T-cell (primary cell): ENCODE measurements at regions not wholly inside any gene's neighbourhood (a gene's known extent, or its start where the extent isn't known, plus 50 kb on each side); places are given as distances from the start of the nearest gene placed in this dataset.
"Not testable (repeated sequence)": the region's sequence is repeated elsewhere in the genome, so short reads cannot be mapped to it uniquely, and the experiment has no call there.

Source experiments
- ATAC-seq, 4 experiments: fragments of 200-7000 bp in 3 of 4; fragments of 150-1000 bp in 1 of 4; cut with Tn5 transposase; replicated peaks in 1 of 4; 1 replicate in 3 of 4; 2 replicates in 1 of 4; pipeline ENCODE4 v1.10.0; 2021; ENCODE audit warnings: moderate library complexity in 3 of 4, mild to moderate bottlenecking in 2 of 4, moderate number of reproducible peaks in 1 of 4
- CTCF ChIA-PET, 2 donors: fragments of 300-600 bp; sonication (Branson Sonifier 250); formaldehyde crosslinking; loops; one replicate each; lab custom pipeline; 2022; ENCODE audit warnings: antibody characterized with exemption in 2 of 2; lab: Charles Lee
- POLR2A ChIA-PET, 2 donors: fragments of 300-600 bp; sonication (Branson Sonifier 250); formaldehyde crosslinking; loops; one replicate each; lab custom pipeline; 2022; ENCODE audit warnings: antibody characterized with exemption in 2 of 2; lab: Charles Lee
- DNase-seq, 35 experiments: peaks; one replicate each; pipeline versions ENCODE4 v3.0.0 to v3.0.0-alpha.2; 2013 to 2023
- H3K27ac ChIP-seq: one replicate; pipeline ENCODE4 v1.5.1; 2013; ENCODE audit warnings: low read length
- H3K27me3 ChIP-seq, 2 experiments: replicated peaks in 1 of 2; 1 replicate in 1 of 2; 2 replicates in 1 of 2; pipeline versions ENCODE4 v1.6.1 to v1.7.0; 2013; ENCODE audit warnings: low read length in 1 of 2, mixed read lengths in 1 of 2; ENCODE audit not compliant: control insufficient read depth in 2 of 2, insufficient read depth in 2 of 2; ENCODE audit errors: extremely low read depth in 1 of 2
- H3K36me3 ChIP-seq, 2 donors: 1 replicate in 1 of 2; 2 replicates in 1 of 2; pipeline versions ENCODE4 v1.6.1 to v1.7.0; 2013; ENCODE audit warnings: low read length in 1 of 2; ENCODE audit not compliant: control insufficient read depth in 2 of 2, insufficient read depth in 1 of 2; ENCODE audit errors: extremely low read depth in 1 of 2
- H3K4me1 ChIP-seq, 2 experiments: 1 replicate in 1 of 2; 2 replicates in 1 of 2; pipeline versions ENCODE4 v1.6.1 to v1.7.0; 2013; ENCODE audit warnings: low read length in 2 of 2, mixed read lengths in 1 of 2; ENCODE audit not compliant: insufficient read depth in 2 of 2, control insufficient read depth in 1 of 2; ENCODE audit errors: extremely low read depth in 1 of 2
- H3K4me3 ChIP-seq, 2 donors: 1 replicate in 1 of 2; 2 replicates in 1 of 2; pipeline versions ENCODE4 v1.5.1 to v1.7.0; 2013; ENCODE audit warnings: mild to moderate bottlenecking in 2 of 2, low read length in 1 of 2, moderate library complexity in 1 of 2; ENCODE audit not compliant: control insufficient read depth in 1 of 2; ENCODE audit errors: extremely low read depth in 1 of 2
- H3K9me3 ChIP-seq: 2 replicates; pipeline ENCODE4 v1.7.0; 2013
- H3K27ac Mint-ChIP-seq, 2 donors: one replicate each; pipeline ENCODE4 v1.8.0; 2020 to 2021; ENCODE audit warnings: mild to moderate bottlenecking in 2 of 2, mixed read lengths in 2 of 2
- H3K27me3 Mint-ChIP-seq, 2 donors: one replicate each; pipeline ENCODE4 v1.8.0; 2021 to 2022; ENCODE audit warnings: mixed read lengths in 2 of 2
- H3K36me3 Mint-ChIP-seq: one replicate; pipeline ENCODE4 v1.8.0; 2021; ENCODE audit warnings: mixed read lengths
- H3K4me1 Mint-ChIP-seq, 3 donors: one replicate each; pipeline ENCODE4 v1.8.0; 2020 to 2022; ENCODE audit warnings: mixed read lengths in 3 of 3, mild to moderate bottlenecking in 1 of 3
- H3K4me3 Mint-ChIP-seq, 3 donors: one replicate each; pipeline ENCODE4 v1.8.0; 2020 to 2022; ENCODE audit warnings: mild to moderate bottlenecking in 3 of 3, mixed read lengths in 3 of 3, moderate library complexity in 3 of 3
- H3K9me3 Mint-ChIP-seq, 3 donors: one replicate each; pipeline ENCODE4 v1.8.0; 2020 to 2022; ENCODE audit warnings: mixed read lengths in 3 of 3
- WGBS: methylation state at CpG from one replicate; pipeline ENCODE4 v1.1.5; 2013; ENCODE audit warnings: missing lambda C conversion rate; ENCODE audit not compliant: insufficient coverage; 5-methylcytosine and 5-hydroxymethylcytosine counted together

DNA sequence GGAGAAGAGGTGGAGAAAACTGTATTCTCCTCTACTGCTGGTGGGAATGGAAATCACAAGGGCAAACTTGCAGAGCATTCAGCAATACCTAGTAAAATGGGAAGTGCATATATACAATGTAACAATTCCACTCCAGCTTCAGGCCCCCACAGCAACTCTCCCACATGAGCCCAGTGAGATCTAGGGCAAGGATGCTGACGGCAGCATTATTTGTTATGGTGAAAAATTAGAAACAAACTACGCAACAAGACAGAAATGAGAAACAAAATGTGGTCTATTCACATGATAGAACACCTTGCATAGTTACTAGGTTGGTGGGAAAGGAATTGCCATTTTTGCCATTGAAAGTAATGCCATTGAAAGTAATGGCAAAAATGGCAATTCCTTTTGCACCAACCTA, 98.9 kb upstream of the SRSF6 start:
- Mint-ChIP-seq H3K27ac (no peak overlapping the region), H3K4me1 (no peaks in the 10 kb centered on the region), H3K36me3 (no peaks in the 10 kb centered on the region), H3K27me3 (peaks cover 0 to 23% of the 10 kb centered on the region in 2 donors), H3K9me3 (no peaks in the 10 kb centered on the region), H3K4me3 (no peak overlapping the region)
- CTCF ChIA-PET = no interaction called here
- Histone ChIP-seq H3K4me3 (no peak overlapping the region), H3K4me1 (no peaks in the 10 kb centered on the region), H3K27me3 (no peaks in the 10 kb centered on the region), H3K27ac (no peak overlapping the region), H3K36me3 (no peaks in the 10 kb centered on the region), H3K9me3 (no peaks in the 10 kb centered on the region)
- 83% methylated on average over 1 of the region's 2 CpGs for WGBS
- POLR2A ChIA-PET = no interaction called here
- DNase-seq (no peak), ATAC-seq (no peak)

DNA sequence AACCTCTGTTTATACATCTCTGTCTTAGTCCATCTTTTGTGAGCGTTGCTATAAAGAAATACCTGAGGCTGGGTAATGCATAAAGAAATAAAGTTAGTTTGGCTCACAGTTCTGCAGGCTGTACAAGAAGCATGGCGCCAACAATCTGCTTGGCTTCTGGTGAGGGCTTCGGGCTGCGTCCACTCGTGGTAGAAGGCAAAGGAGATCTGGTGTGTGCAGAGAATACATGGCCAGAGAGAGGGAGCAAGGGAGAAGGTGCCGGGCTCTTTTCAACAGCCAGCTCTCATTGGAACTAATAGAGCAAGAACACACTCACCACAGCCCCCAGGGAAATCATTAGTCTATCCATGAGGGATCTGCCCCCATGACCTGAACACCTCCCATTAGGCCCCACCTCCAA, 100.3 kb upstream of the SRSF6 start:
- Mint-ChIP-seq H3K27me3 (peaks cover 0 to 22% of the 10 kb centered on the region in 2 donors), H3K9me3 (no peaks in the 10 kb centered on the region), H3K4me3 (no peak overlapping the region), H3K27ac (no peak overlapping the region), H3K4me1 (no peaks in the 10 kb centered on the region), H3K36me3 (no peaks in the 10 kb centered on the region)
- WGBS = 93% methylated on average over 3 of the region's 6 CpGs
- H3K4me3 ChIP-seq = no peak overlapping the region
- H3K4me1 ChIP-seq = no peaks in the 10 kb centered on the region
- ATAC-seq = no peak
- DNase-seq = no peak
- CTCF ChIA-PET = no interaction called here
- no peak overlapping the region for H3K27ac ChIP-seq
- POLR2A ChIA-PET = no interaction called here
- H3K27me3 ChIP-seq = peaks cover 0 to 4% of the 10 kb centered on the region in 2 experiments
- no peaks in the 10 kb centered on the region for H3K9me3 ChIP-seq
- no peaks in the 10 kb centered on the region for H3K36me3 ChIP-seq

DNA sequence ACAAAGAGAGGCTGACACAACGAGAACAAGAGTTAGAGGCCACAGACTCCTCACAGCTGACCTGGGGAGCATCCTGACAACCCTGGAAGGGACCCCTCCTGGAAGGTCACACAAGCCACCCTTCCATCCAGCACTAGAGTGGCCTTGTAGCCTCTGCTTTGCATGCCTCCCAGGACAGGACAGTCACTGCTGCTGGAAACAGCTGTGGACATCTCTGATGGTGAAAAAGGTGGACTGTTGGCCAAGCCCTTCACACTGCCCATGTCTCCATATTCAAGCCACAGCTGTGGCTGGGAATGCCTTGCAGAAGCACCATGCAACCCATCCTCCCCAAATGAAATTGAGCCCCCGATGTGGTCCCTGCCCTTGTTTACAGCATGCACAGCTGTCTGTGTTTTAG, 102.1 kb upstream of the SRSF6 start:
- no peaks in the 10 kb centered on the region for H3K4me1 Mint-ChIP-seq
- H3K27me3 ChIP-seq = peaks cover 0 to 7% of the 10 kb centered on the region in 2 experiments
- no peak overlapping the region for H3K27ac Mint-ChIP-seq
- 63% methylated on average over 1 of the region's 2 CpGs for WGBS
- no peak for DNase-seq
- no peaks in the 10 kb centered on the region for H3K4me1 ChIP-seq
- CTCF ChIA-PET = no interaction called here
- H3K27ac ChIP-seq = no peak overlapping the region
- H3K27me3 Mint-ChIP-seq = peaks cover 0 to 19% of the 10 kb centered on the region in 2 donors
- no peaks in the 10 kb centered on the region for H3K36me3 Mint-ChIP-seq
- H3K36me3 ChIP-seq = no peaks in the 10 kb centered on the region
- no peaks in the 10 kb centered on the region for H3K9me3 Mint-ChIP-seq
- H3K4me3 ChIP-seq = no peak overlapping the region
- no peak for ATAC-seq
- POLR2A ChIA-PET = no interaction called here
- H3K9me3 ChIP-seq = no peaks in the 10 kb centered on the region
- H3K4me3 Mint-ChIP-seq = no peak overlapping the region

DNA sequence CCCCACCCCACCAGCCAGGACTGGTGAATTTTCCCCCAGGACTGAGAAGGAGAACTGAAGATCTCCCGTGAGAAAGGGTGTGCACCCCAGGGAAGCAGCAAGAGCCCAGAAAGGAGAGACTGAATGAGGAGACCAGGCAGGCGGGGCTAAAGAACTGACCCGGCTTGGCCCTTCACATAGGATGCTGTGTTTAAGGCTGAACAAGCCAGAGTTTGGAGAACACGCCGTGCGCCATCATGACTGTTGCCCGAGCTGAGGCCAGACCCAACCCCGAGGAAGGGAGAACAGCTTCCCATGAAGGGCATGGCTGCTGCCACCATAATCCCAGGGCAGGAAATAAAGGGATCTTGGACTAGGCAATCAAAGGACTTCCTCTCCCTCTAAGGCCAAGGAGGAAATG, 104.7 kb upstream of the SRSF6 start:
- no peak overlapping the region for H3K4me3 ChIP-seq
- CTCF ChIA-PET = no interaction called here
- Mint-ChIP-seq H3K4me1 (no peaks in the 10 kb centered on the region), H3K36me3 (no peaks in the 10 kb centered on the region), H3K27ac (no peak overlapping the region), H3K9me3 (no peaks in the 10 kb centered on the region), H3K4me3 (no peak overlapping the region), H3K27me3 (peaks cover 15 to 27% of the 10 kb centered on the region in 2 donors)
- H3K9me3 ChIP-seq = no peaks in the 10 kb centered on the region
- peaks cover 0 to 21% of the 10 kb centered on the region in 2 experiments for H3K27me3 ChIP-seq
- no peak overlapping the region for H3K27ac ChIP-seq
- H3K4me1 ChIP-seq = no peaks in the 10 kb centered on the region
- DNase-seq = no peak
- WGBS = 91% methylated on average over 7 of the region's 8 CpGs
- no peak for ATAC-seq
- H3K36me3 ChIP-seq = no peaks in the 10 kb centered on the region
- POLR2A ChIA-PET = no interaction called here

DNA sequence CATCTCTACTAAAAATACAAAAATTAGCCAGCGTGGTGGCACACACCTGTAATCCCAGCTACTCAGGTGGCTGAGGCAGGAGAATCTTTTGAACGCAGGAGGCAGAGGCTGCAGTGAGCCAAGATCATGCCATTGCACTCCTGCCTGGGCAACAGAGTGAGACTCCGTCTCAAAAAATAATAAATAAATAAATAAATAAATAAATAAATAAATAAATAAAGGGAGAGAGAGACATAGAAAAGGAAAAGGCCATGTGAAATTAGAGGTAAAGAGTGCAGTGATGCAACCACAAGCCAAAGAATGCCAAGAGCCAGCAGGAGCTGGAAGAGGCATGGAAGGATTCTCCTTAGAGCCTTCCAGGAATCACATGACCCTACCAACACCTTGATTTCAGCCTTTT, 107.0 kb upstream of the SRSF6 start:
- CTCF ChIA-PET, H3K9me3 ChIP-seq, H3K4me1 ChIP-seq, ATAC-seq, H3K27ac ChIP-seq, DNase-seq, H3K36me3 Mint-ChIP-seq, H3K9me3 Mint-ChIP-seq, H3K4me3 Mint-ChIP-seq, H3K4me3 ChIP-seq, H3K27ac Mint-ChIP-seq, POLR2A ChIA-PET, H3K36me3 ChIP-seq, H3K4me1 Mint-ChIP-seq: not testable (repeated sequence)
- H3K27me3 ChIP-seq = peaks cover 0 to 28% of the 10 kb centered on the region in 2 experiments
- peaks cover 17 to 33% of the 10 kb centered on the region in 2 donors for H3K27me3 Mint-ChIP-seq
- WGBS = no CpG with 5 or more reads among the region's 3 CpGs

DNA sequence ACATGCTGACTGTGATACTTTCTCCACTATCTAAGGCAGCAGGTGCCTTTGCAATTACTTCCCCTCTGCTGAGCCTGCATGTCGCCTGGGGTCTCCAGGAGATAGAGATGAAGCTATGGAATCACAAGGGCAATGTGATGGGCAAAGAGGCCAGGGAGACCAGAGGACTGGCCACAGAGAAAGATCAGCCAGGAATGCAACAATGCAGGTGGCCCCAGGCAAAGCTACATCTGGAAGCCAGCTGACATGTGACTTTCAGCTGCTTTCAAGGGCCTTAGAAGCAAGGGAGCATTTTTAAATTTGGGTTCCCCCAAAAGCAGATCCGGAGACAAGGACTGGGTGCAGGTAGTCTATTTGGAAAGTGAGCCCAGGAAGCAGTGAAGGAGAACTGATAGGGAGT, 107.9 kb upstream of the SRSF6 start:
- 74% methylated on average over 2 of the region's 2 CpGs for WGBS
- Histone ChIP-seq H3K27ac (no peak overlapping the region), H3K36me3 (no peaks in the 10 kb centered on the region), H3K4me1 (no peaks in the 10 kb centered on the region), H3K27me3 (peaks cover 0 to 31% of the 10 kb centered on the region in 2 experiments), H3K9me3 (no peaks in the 10 kb centered on the region), H3K4me3 (no peak overlapping the region)
- Mint-ChIP-seq H3K4me3 (no peak overlapping the region), H3K4me1 (no peaks in the 10 kb centered on the region), H3K27me3 (peaks cover 19 to 40% of the 10 kb centered on the region in 2 donors), H3K27ac (no peak overlapping the region), H3K36me3 (no peaks in the 10 kb centered on the region), H3K9me3 (peaks cover 1 to 4% (median 4%) of the 10 kb centered on the region in 3 donors)
- POLR2A ChIA-PET = no interaction called here
- CTCF ChIA-PET = no interaction called here
- ATAC-seq = no peak
- DNase-seq = no peak

DNA sequence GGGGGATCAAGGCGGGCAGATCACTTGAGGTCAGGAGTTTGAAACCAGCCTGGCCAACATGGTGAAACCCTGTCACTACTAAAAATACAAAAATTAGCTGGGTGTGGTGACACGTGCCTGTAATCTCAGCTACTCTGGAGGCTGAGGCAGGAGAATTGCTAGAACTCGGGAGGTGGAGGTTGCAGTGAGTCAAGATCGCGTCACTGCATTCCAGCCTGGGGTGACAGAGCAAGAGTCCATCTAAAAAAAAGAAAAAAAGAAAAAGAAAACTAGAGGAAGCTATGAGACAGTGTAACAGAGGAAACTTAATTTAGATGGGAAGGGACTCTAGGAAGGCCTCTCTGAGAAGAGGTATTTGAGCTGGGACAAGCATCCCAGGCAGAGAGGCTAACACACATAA, 109.9 kb upstream of the SRSF6 start:
- H3K4me1 Mint-ChIP-seq, H3K36me3 ChIP-seq, H3K36me3 Mint-ChIP-seq, H3K27ac Mint-ChIP-seq, ATAC-seq, DNase-seq, H3K9me3 ChIP-seq, POLR2A ChIA-PET, H3K4me3 Mint-ChIP-seq, CTCF ChIA-PET, H3K4me1 ChIP-seq, H3K4me3 ChIP-seq, H3K27ac ChIP-seq: not testable (repeated sequence)
- Mint-ChIP-seq H3K27me3 (peaks cover 19 to 46% of the 10 kb centered on the region in 2 donors), H3K9me3 (peaks cover 10 to 15% (median 13%) of the 10 kb centered on the region in 3 donors)
- peaks cover 0 to 28% of the 10 kb centered on the region in 2 experiments for H3K27me3 ChIP-seq
- WGBS = 95% methylated on average over 3 of the region's 5 CpGs
